HCT116 (cell line): ENCODE measurements at regions not wholly inside any gene's neighbourhood (a gene's known extent, or its start where the extent isn't known, plus 50 kb on each side); places are given as distances from the start of the nearest gene placed in this dataset.

Experiments used
- ATAC-seq: fragments of 200-7000 bp; cut with Tn5 transposase; 2 replicates; pipeline ENCODE4 v1.9.1; 2020; ENCODE audit warnings: mild to moderate bottlenecking, moderate library complexity
- BruUV-seq: library from RNA; stranded (reverse); fragments of 400-500 nt; replicated peaks from 2 replicates; lab custom pipeline; 2021; lab: Mats Ljungman, UMichigan
- CTCF ChIA-PET: fragments of 300-600 bp; sonication (Branson Sonifier 250); formaldehyde crosslinking; loops from one replicate; lab custom pipeline; 2021; ENCODE audit warnings: antibody characterized with exemption; lab: Charles Lee
- POLR2A ChIA-PET: fragments of 300-600, 350-600 bp; sonication (Branson Sonifier 250); formaldehyde crosslinking; loops from one replicate; lab custom pipeline; 2021; ENCODE audit warnings: antibody characterized with exemption; lab: Charles Lee
- RAD21 ChIA-PET, 2 experiments: fragments of 300-600 bp; sonication (Branson Sonifier 250); formaldehyde crosslinking; loops; one replicate each; lab custom pipeline; 2023; ENCODE audit warnings: low total read pairs in 2 of 2; ENCODE audit not compliant: uncharacterized antibody in 2 of 2, unreplicated experiment in 2 of 2, low non-redundant PET in 1 of 2; lab: Charles Lee
- DNase-seq: peaks from one replicate; pipeline ENCODE4 v3.0.0-alpha.2; 2010; ENCODE audit warnings: low read depth, low spot score
- H2AFZ ChIP-seq: fragments of 200-600 bp; shearing (Covaris generic), sonication (generic); 2 replicates; pipeline ENCODE4 v1.6.1; 2017; ENCODE audit warnings: low read depth, mixed run types, mixed read lengths, antibody characterized with exemption, low read length; ENCODE audit not compliant: poor library complexity, severe bottlenecking
- H3K27ac ChIP-seq: 2 replicates; pipeline ENCODE4 v1.5.1; 2012; ENCODE audit warnings: low read depth, low read length
- H3K27me3 ChIP-seq: fragments of 200-600 bp; sonication (generic); 2 replicates; pipeline ENCODE4 v1.6.1; 2016; ENCODE audit warnings: mixed run types, low read length, mixed read lengths; ENCODE audit not compliant: insufficient read depth
- H3K36me3 ChIP-seq, 2 experiments: fragments of 200-500 bp in 1 of 2; fragments of 200-600 bp in 1 of 2; sonication (Bioruptor generic) in 1 of 2; sonication (generic) in 1 of 2; 2 replicates each; pipeline versions ENCODE4 v1.5.1 to v1.6.1; 2014 to 2016; ENCODE audit warnings: low read length in 2 of 2, inconsistent platforms in 1 of 2, mixed read lengths in 1 of 2, mixed run types in 1 of 2; ENCODE audit not compliant: insufficient read depth in 2 of 2, control insufficient read depth in 1 of 2
- H3K4me1 ChIP-seq, 2 experiments: fragments of 200-600 bp in 1 of 2; sonication (generic) in 1 of 2; 2 replicates each; pipeline versions ENCODE4 v1.5.1 to v1.6.1; 2012 to 2017; ENCODE audit warnings: low read length in 2 of 2, inconsistent platforms in 1 of 2, mild to moderate bottlenecking in 1 of 2, mixed read lengths in 1 of 2, mixed run types in 1 of 2, moderate library complexity in 1 of 2; ENCODE audit not compliant: insufficient read depth in 2 of 2, control insufficient read depth in 1 of 2
- H3K4me2 ChIP-seq: fragments of 200-600 bp; sonication (generic); 2 replicates; pipeline ENCODE4 v1.6.1; 2017; ENCODE audit warnings: mixed run types, low read length, mixed read lengths
- H3K4me3 ChIP-seq, 2 experiments: fragments of 200-600 bp in 1 of 2; sonication (generic) in 1 of 2; replicated peaks in 1 of 2; 2 replicates each; pipeline ENCODE4 v1.5.1; 2011 to 2016; ENCODE audit warnings: low read length in 2 of 2, control low read depth in 1 of 2, low read depth in 1 of 2, mild to moderate bottlenecking in 1 of 2, mixed read lengths in 1 of 2, mixed run types in 1 of 2
- H3K79me2 ChIP-seq: fragments of 200-600 bp; sonication (generic); 2 replicates; pipeline ENCODE4 v1.6.1; 2017; ENCODE audit warnings: mild to moderate bottlenecking, mixed run types, low read length, moderate library complexity, mixed read lengths; ENCODE audit not compliant: insufficient read depth
- H3K9ac ChIP-seq: fragments of 200-600 bp; sonication (generic); 2 replicates; pipeline ENCODE4 v1.6.1; 2016; ENCODE audit warnings: low read length, mixed read lengths
- H3K9me2 ChIP-seq: fragments of 200-600 bp; sonication (generic), shearing (Covaris generic); 2 replicates; pipeline ENCODE4 v1.6.1; 2017; ENCODE audit warnings: mixed run types, mild to moderate bottlenecking, moderate library complexity; ENCODE audit not compliant: insufficient read depth
- H3K9me3 ChIP-seq, 2 experiments: fragments of 200-500 bp in 1 of 2; fragments of 200-600 bp in 1 of 2; sonication (Bioruptor generic) in 1 of 2; sonication (generic) in 1 of 2; 2 replicates each; pipeline ENCODE4 v1.6.1; 2014 to 2017; ENCODE audit warnings: low read length in 2 of 2, mixed read lengths in 2 of 2, inconsistent platforms in 1 of 2, low read depth in 1 of 2, mild to moderate bottlenecking in 1 of 2, mixed run types in 1 of 2, moderate library complexity in 1 of 2; ENCODE audit not compliant: control insufficient read depth in 1 of 2, insufficient read depth in 1 of 2
- H4K20me1 ChIP-seq: fragments of 200-600 bp; sonication (generic), shearing (Covaris generic); 2 replicates; pipeline ENCODE4 v1.6.1; 2017; ENCODE audit warnings: mixed run types, mild to moderate bottlenecking, moderate library complexity; ENCODE audit not compliant: insufficient read depth
- CBX3 ChIP-seq: IDR thresholded peaks from 2 replicates; pipeline ENCODE4 v1.6.1; 2012; ENCODE audit warnings: low read depth
- CEBPB ChIP-seq: IDR thresholded peaks from 2 replicates; pipeline ENCODE4 v1.6.1; 2012; ENCODE audit warnings: low read depth
- EGR1 ChIP-seq: IDR thresholded peaks from 2 replicates; pipeline ENCODE4 v1.6.1; 2012; ENCODE audit warnings: low read depth
- EZH2 ChIP-seq: fragments of 200-600 bp; sonication (generic); IDR thresholded peaks from 2 replicates; pipeline ENCODE4 v1.6.1; 2017; ENCODE audit warnings: antibody characterized with exemption, mixed run types
- EZH2phosphoT487 ChIP-seq: fragments of 200-600 bp; IDR thresholded peaks from 2 replicates; pipeline ENCODE4 v1.6.1; 2018; ENCODE audit warnings: antibody characterized with exemption, borderline replicate concordance
- POLR2A ChIP-seq: IDR thresholded peaks from 2 replicates; pipeline ENCODE4 v1.7.0; 2011; ENCODE audit warnings: borderline replicate concordance; ENCODE audit not compliant: insufficient read depth, insufficient read length; ENCODE audit errors: extremely low read depth
- POLR2AphosphoS5 ChIP-seq: IDR thresholded peaks from 2 replicates; pipeline ENCODE4 v1.6.1; 2011; ENCODE audit warnings: mild to moderate bottlenecking, low read depth, low read length, moderate library complexity
- SIN3A ChIP-seq: IDR thresholded peaks from 2 replicates; pipeline ENCODE4 v1.6.1; 2012; ENCODE audit warnings: low read depth
- SP1 ChIP-seq: IDR thresholded peaks from 2 replicates; pipeline ENCODE4 v1.6.1; 2012; ENCODE audit warnings: low read depth
- TCF7L2 ChIP-seq: IDR thresholded peaks from 2 replicates; pipeline ENCODE4 v1.7.0; 2011; ENCODE audit warnings: borderline replicate concordance, inconsistent platforms; ENCODE audit not compliant: insufficient read depth, insufficient read length; ENCODE audit errors: extremely low read depth
- YY1 ChIP-seq: IDR thresholded peaks from 2 replicates; pipeline ENCODE4 v1.6.1; 2011; ENCODE audit warnings: low read length, low read depth, moderate library complexity, mild to moderate bottlenecking; ENCODE audit not compliant: insufficient replicate concordance; ENCODE audit errors: extremely low read depth
- intact Hi-C: fragments of 100-400 bp; cut with micrococcal nuclease; formaldehyde crosslinking; loops from 2 replicates; pipeline ENCODE4 v1.10.0; 2022
- TF ChIP-seq, protein P1 (sequence below): IDR thresholded peaks from 2 replicates; pipeline ENCODE4 v1.6.1; 2011; ENCODE audit warnings: mild to moderate bottlenecking, low read length, moderate library complexity; ENCODE audit not compliant: insufficient replicate concordance; ENCODE audit errors: extremely low read depth
- TF ChIP-seq, protein P2 (sequence below): IDR thresholded peaks from 2 replicates; pipeline ENCODE4 v1.6.1; 2012
- TF ChIP-seq, protein P3 (sequence below): IDR thresholded peaks from 2 replicates; pipeline ENCODE4 v1.6.1; 2012; ENCODE audit warnings: low read depth
- TF ChIP-seq, protein P4 (sequence below), 3 experiments: fragments of 200-600 bp in 1 of 3; sonication (generic) in 1 of 3; IDR thresholded peaks in 2 of 3; conservative IDR thresholded peaks in 1 of 3; 2 replicates each; pipeline ENCODE4 v1.5.1; 2012 to 2017; ENCODE audit warnings: low read depth in 2 of 3, low read length in 2 of 3, antibody characterized with exemption in 1 of 3, borderline replicate concordance in 1 of 3, control low read depth in 1 of 3, mild to moderate bottlenecking in 1 of 3, mixed read lengths in 1 of 3, mixed run types in 1 of 3, moderate library complexity in 1 of 3; ENCODE audit not compliant: insufficient read depth in 1 of 3

DNA sequence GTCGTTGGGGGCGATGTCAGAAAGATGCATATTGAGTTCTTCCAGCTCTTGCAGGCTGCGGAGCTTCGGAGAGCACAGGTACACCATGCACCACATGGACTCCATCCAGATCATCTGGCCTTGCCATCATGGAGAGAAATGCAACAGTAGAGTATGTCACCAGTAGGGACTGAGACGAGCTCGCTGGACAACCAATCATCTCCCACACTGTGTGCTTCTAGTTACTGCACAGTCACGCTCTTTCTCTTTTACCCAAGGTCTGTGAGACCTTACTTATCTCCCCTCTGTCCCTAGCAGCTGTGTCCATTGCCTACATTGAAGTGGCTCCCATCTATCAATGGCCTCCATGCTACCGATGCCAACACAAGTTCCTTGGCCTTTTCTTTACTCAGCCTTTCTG, 90.5 kb downstream of the C13orf42 start (continued):
- TF ChIP-seq, protein P1, sequence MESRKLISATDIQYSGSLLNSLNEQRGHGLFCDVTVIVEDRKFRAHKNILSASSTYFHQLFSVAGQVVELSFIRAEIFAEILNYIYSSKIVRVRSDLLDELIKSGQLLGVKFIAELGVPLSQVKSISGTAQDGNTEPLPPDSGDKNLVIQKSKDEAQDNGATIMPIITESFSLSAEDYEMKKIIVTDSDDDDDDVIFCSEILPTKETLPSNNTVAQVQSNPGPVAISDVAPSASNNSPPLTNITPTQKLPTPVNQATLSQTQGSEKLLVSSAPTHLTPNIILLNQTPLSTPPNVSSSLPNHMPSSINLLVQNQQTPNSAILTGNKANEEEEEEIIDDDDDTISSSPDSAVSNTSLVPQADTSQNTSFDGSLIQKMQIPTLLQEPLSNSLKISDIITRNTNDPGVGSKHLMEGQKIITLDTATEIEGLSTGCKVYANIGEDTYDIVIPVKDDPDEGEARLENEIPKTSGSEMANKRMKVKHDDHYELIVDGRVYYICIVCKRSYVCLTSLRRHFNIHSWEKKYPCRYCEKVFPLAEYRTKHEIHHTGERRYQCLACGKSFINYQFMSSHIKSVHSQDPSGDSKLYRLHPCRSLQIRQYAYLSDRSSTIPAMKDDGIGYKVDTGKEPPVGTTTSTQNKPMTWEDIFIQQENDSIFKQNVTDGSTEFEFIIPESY: no peak

DNA sequence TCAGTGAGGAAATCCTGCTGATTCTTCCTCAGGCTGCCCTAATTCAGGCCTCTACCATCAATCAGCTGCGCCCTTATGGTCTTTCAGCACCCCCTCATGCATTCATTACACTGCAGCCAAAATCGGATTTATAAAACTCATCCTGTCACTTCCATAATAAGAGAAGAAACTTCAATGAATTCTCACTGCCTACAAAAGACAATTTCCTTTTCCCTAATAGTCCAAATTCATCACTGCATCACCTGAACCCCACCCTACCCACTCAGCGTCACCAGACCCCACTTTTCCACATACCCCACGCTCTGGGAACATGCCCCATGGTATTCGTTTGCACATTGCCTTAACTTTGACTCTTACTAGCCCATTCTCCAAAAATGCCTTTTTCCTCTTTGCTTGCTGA, 92.0 kb downstream of the C13orf42 start:
- POLR2A ChIA-PET: no interaction called here
- no peaks in the 10 kb centered on the region for H3K27me3 ChIP-seq
- RAD21 ChIA-PET: no interaction called here
- no peak overlapping the region for H3K4me3 ChIP-seq
- H3K4me1 ChIP-seq: no peaks in the 10 kb centered on the region
- no peaks in the 10 kb centered on the region for H3K9me2 ChIP-seq
- ATAC-seq: no peak
- intact Hi-C loops: no loop called here
- H3K9me3 ChIP-seq: 0 out of 4 replicates have a peak, but pooled peaks cover 0 to 3% of the 10 kb centered on the region in 2 experiments
- BruUV-seq: no TSS peak
- H3K9ac ChIP-seq: no peak overlapping the region
- H3K79me2 ChIP-seq: no peaks in the 10 kb centered on the region
- CTCF ChIA-PET: no interaction called here
- H2AFZ ChIP-seq: no peak overlapping the region
- H3K36me3 ChIP-seq: no peaks in the 10 kb centered on the region
- H4K20me1 ChIP-seq: no peaks in the 10 kb centered on the region
- no peak for DNase-seq
- no peak overlapping the region for H3K4me2 ChIP-seq
- H3K27ac ChIP-seq: no peak overlapping the region
- TF ChIP-seq EZH2phosphoT487: no peak
- no peak for TF ChIP-seq YY1
- no peak for TF ChIP-seq POLR2AphosphoS5
- no peak for TF ChIP-seq SIN3A
- TF ChIP-seq, protein P1: no peak
- no peak for TF ChIP-seq TCF7L2
- TF ChIP-seq, protein P2, sequence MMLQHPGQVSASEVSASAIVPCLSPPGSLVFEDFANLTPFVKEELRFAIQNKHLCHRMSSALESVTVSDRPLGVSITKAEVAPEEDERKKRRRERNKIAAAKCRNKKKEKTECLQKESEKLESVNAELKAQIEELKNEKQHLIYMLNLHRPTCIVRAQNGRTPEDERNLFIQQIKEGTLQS: no peak
- TF ChIP-seq, protein P3, sequence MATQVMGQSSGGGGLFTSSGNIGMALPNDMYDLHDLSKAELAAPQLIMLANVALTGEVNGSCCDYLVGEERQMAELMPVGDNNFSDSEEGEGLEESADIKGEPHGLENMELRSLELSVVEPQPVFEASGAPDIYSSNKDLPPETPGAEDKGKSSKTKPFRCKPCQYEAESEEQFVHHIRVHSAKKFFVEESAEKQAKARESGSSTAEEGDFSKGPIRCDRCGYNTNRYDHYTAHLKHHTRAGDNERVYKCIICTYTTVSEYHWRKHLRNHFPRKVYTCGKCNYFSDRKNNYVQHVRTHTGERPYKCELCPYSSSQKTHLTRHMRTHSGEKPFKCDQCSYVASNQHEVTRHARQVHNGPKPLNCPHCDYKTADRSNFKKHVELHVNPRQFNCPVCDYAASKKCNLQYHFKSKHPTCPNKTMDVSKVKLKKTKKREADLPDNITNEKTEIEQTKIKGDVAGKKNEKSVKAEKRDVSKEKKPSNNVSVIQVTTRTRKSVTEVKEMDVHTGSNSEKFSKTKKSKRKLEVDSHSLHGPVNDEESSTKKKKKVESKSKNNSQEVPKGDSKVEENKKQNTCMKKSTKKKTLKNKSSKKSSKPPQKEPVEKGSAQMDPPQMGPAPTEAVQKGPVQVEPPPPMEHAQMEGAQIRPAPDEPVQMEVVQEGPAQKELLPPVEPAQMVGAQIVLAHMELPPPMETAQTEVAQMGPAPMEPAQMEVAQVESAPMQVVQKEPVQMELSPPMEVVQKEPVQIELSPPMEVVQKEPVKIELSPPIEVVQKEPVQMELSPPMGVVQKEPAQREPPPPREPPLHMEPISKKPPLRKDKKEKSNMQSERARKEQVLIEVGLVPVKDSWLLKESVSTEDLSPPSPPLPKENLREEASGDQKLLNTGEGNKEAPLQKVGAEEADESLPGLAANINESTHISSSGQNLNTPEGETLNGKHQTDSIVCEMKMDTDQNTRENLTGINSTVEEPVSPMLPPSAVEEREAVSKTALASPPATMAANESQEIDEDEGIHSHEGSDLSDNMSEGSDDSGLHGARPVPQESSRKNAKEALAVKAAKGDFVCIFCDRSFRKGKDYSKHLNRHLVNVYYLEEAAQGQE: no peak
- TF ChIP-seq EGR1: no peak
- TF ChIP-seq, protein P4, sequence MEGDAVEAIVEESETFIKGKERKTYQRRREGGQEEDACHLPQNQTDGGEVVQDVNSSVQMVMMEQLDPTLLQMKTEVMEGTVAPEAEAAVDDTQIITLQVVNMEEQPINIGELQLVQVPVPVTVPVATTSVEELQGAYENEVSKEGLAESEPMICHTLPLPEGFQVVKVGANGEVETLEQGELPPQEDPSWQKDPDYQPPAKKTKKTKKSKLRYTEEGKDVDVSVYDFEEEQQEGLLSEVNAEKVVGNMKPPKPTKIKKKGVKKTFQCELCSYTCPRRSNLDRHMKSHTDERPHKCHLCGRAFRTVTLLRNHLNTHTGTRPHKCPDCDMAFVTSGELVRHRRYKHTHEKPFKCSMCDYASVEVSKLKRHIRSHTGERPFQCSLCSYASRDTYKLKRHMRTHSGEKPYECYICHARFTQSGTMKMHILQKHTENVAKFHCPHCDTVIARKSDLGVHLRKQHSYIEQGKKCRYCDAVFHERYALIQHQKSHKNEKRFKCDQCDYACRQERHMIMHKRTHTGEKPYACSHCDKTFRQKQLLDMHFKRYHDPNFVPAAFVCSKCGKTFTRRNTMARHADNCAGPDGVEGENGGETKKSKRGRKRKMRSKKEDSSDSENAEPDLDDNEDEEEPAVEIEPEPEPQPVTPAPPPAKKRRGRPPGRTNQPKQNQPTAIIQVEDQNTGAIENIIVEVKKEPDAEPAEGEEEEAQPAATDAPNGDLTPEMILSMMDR (IDR thresholded peaks at IDR 0.05 in 2 of 3, conservative IDR thresholded peaks at IDR 0.05 in 1 of 3; ENCODE audit: borderline replicate concordance in 1 of 3, insufficient read depth in 1 of 3, low read depth in 2 of 3, low read length in 2 of 3): no peak
- TF ChIP-seq POLR2A: no peak
- no peak for TF ChIP-seq SP1
- TF ChIP-seq EZH2: no peak
- no peak for TF ChIP-seq CEBPB
- TF ChIP-seq CBX3: no peak
